Gastroesophageal sphincter (tissue), 3 donors: ENCODE measurements at regions not wholly inside any gene's neighbourhood (a gene's known extent, or its start where the extent isn't known, plus 50 kb on each side); places are given as distances from the start of the nearest gene placed in this dataset.
A peak's percentile ranks its signal among the peaks of the same experiment; 100 is the strongest.

Experiments used
- EP300 ChIP-seq: sonication (generic); formaldehyde crosslinking; IDR thresholded peaks from one replicate; pipeline ENCODE4 v1.6.1; 2017; ENCODE audit warnings: antibody characterized with exemption, mild to moderate bottlenecking
- POLR2AphosphoS5 ChIP-seq: sonication (generic); formaldehyde crosslinking; IDR thresholded peaks from one replicate; pipeline ENCODE4 v1.6.1; 2017; ENCODE audit warnings: antibody characterized with exemption
- TF ChIP-seq, protein P1 (sequence below), 4 experiments: fragments of 200-600 bp in 2 of 4; fragments of 450-650 bp in 2 of 4; sonication (generic) in 1 of 4; IDR thresholded peaks; one replicate each; pipeline ENCODE4 v1.5.1; 2017 to 2019; ENCODE audit warnings: antibody characterized with exemption in 4 of 4, mild to moderate bottlenecking in 2 of 4, moderate library complexity in 2 of 4

- no peak for TF ChIP-seq POLR2AphosphoS5
- TF ChIP-seq, protein P1, sequence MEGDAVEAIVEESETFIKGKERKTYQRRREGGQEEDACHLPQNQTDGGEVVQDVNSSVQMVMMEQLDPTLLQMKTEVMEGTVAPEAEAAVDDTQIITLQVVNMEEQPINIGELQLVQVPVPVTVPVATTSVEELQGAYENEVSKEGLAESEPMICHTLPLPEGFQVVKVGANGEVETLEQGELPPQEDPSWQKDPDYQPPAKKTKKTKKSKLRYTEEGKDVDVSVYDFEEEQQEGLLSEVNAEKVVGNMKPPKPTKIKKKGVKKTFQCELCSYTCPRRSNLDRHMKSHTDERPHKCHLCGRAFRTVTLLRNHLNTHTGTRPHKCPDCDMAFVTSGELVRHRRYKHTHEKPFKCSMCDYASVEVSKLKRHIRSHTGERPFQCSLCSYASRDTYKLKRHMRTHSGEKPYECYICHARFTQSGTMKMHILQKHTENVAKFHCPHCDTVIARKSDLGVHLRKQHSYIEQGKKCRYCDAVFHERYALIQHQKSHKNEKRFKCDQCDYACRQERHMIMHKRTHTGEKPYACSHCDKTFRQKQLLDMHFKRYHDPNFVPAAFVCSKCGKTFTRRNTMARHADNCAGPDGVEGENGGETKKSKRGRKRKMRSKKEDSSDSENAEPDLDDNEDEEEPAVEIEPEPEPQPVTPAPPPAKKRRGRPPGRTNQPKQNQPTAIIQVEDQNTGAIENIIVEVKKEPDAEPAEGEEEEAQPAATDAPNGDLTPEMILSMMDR (IDR thresholded peaks at IDR 0.05): peak; percentile 59 to 88 (median 82)
- no peak for TF ChIP-seq EP300
Measured at GRCh38 chr13:39942552-39943273, 287.3 kb downstream of the COG6 start.
